CD4-positive, alpha-beta T cell treated with Interleukin-15 for 4 hours (primary cell): ENCODE measurements at regions not wholly inside any gene's neighbourhood (a gene's known extent, or its start where the extent isn't known, plus 50 kb on each side); places are given as distances from the start of the nearest gene placed in this dataset.
"Not testable (repeated sequence)": the region's sequence is repeated elsewhere in the genome, so short reads cannot be mapped to it uniquely, and the experiment has no call there.

Experiments
- DNase-seq: peaks from one replicate; pipeline ENCODE4 v3.0.0-alpha.2; 2020; ENCODE audit warnings: low spot score

GRCh38 chr4:66929748-66930147, 615.6 kb downstream of the CENPC start:
- DNase-seq, result no peak

DNA sequence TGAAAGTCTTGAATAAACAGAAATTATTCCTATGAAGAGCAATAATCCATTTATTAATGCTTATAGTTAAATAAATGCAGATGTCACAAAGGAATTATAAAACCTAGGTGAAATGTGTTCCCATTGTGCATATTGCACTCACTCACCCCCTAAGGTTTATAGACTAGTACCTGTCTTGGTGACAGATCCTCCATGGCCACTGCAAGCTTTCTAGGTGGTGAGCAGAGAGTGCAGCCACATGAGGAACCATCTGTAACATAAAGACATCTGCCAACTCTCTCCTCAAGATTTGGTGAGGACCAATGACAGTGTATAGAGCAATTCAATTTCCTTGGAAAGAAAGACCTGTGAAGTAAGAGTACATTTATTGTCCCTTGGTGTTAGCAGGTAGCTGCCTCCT, 616.4 kb downstream of the CENPC start:
- not testable (repeated sequence) for DNase-seq

DNA sequence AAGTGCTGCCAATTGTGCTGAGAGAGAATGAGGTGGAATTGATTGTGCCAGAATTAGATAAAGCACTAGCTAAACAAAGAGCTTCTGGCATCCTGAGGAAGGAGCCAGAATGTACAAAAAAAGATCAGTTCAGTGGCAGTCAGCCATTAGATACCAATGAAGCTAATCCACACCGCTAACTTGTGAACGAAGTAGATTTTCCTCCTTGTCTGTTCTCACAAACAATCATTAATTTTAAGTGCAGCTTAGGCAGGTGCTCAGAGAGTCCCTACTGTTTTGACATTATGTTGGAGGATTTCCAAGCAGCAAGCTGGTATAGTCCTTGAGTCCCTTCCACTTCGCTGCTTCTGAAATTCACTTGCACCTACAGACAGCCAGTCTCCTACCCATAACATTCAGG, 617.4 kb downstream of the CENPC start:
- DNase-seq, result no peak

DNA sequence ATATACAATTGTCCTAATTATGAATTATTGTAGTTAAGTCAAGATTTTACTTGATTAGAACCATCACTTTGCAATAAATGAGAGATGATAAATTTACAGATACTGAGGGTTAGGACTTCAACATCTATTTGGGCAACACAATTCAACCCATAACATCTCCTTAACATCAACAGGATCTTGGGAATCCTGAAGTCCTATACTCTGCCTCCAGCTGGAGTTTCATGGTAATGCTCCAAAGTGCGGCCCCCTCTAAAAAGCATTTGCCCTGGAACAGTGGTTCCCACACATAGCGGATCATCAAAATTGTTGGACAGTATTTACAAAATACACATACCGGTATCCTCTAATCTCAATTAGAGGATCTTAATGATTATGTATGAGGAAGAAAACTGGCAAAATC, 618.6 kb downstream of the CENPC start:
- no peak for DNase-seq

GRCh38 chr4:66923081-66923865, 622.0 kb downstream of the CENPC start:
- DNase-seq, result no peak

DNA sequence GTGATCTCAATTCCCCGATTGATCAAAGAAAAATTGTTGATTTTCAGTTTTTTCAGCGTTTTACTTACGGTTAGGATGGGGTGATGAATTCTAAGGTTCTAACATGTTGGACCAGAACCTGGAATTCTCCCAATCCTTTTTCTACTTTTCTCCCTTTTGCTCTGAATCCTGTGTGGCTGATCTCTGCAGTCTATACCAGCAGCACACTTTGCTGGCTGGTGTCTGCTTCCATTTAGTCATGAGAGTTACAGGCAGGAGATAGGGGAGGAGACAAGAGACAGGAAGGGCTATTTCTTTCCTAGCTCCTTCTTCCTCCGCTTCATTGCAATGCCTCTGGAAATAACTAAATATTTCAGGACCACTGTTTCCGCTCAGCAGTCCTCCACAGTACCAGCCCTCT, 623.9 kb downstream of the CENPC start:
- DNase-seq, result no peak

DNA sequence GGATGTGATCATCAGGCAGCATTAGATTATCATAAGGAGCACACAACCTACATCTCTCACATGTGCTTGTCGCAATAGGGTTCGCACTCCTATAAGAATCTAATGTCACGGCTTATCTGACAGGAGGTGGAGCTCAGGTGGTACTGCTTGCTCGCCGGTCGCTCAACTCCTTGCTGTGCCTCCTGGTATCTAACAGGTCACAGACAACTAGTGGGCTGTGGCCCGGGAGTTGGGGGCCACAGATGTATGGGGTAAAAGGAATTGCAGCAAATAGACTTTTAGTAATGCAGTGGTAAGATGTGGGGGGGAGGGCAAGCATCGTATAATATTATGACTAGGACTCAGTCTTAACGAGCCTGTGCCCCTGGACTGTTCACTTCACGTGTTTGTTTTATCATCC, 624.8 kb downstream of the CENPC start:
- DNase-seq, result no peak

GRCh38 chr4:66911880-66912279, 633.4 kb downstream of the CENPC start:
- DNase-seq, result no peak

DNA sequence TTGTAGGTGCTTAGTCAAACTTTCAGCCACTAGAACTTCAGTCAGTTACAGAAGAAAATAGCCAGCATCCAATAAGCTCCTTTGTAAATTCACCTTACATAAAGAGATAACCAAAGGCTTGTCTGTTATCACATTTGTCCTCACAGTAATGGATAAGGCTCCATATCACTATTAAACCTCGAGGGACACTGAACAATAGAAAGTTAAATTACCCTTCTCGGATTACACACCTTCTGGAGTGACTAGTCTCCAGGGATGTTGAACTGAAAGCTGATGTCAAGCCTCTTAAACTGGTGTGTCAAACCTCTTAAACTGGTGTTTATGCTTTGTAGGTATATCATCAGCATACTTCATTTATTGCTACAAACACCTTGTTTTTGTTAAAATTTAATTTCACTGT, 639.0 kb downstream of the CENPC start:
- DNase-seq, result no peak

- DNase-seq, result no peak
Measured at GRCh38 chr4:66899422-66900065, 645.8 kb downstream of the CENPC start.

GRCh38 chr4:66893807-66894206, 651.5 kb downstream of the CENPC start:
- no peak for DNase-seq

- no peak for DNase-seq
Measured at GRCh38 chr4:66887061-66887460, 658.2 kb downstream of the CENPC start.

DNA sequence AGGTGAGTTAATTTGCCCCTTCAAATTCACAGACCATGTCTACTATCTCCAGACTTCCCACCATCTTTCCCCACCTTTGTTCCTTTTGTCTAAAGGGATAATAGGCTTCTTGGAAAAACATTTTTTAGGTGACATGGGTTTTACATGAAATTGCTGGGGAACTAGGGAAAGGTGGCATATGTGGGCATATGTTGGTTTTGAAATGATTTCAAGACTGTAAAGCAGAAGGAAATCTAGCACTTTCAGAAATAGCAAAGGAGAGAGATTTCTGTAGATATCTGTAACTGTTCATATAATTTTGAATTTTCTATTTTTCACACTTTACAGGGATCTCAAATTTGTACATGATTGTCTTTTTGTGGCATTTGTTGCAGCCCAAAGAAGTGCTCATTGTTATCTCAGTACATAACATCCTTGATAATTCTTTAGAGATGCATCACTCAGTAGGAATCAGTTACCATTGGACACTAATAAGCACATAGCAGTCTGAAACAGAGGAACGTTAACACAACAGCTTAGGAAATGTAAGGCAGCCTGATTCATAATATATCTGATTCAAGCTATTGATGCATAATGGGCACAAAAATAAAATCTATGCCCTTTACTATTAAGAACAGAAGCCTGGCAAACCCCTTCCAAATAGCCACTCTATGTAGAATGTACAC, 659.7 kb downstream of the CENPC start:
- DNase-seq, result no peak

GRCh38 chr4:66876946-66877345, 668.4 kb downstream of the CENPC start:
- no peak for DNase-seq

GRCh38 chr4:66872661-66873060, 672.6 kb downstream of the CENPC start:
- DNase-seq, result no peak

- DNase-seq, result no peak
Measured at GRCh38 chr4:66863481-66863880, 681.8 kb downstream of the CENPC start.

DNA sequence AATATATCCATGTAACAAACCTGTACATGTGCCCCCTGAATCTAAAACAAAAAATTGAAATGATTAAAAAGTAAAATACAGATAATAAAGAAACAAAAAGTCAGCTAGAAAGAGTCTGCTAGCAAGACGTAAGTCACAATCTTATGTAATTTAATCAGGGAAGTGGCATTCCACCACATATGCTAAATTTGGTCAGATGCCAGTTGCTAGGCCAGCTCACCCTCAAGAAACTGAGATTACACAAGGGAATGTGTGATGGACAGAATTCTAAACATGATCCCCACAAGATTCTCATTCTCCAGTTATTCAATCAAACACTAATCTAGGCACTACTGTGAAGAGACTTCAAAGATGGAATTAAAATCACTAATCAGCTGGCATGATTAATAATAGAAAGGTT, 689.3 kb downstream of the CENPC start:
- DNase-seq, result no peak

DNA sequence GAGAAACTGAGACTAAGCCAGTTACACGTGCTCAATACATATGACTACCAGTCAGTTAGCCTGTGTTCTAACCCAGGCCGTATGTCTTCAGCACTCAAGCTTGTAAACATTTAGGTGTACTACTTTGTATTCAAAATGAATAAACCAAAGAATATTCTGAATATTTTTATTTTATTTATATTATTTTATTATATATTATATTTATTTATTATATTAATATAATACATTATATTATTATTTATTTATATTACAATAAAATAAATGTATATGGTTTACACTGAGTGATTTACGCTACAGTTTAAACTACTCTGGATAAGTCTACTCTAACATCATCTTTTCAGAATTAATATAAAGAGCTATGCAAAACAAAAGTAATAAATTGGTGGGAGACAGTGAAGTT, 691.5 kb downstream of the CENPC start:
- DNase-seq, result no peak

- no peak for DNase-seq
Measured at GRCh38 chr4:66852843-66853242, 692.5 kb downstream of the CENPC start.

DNA sequence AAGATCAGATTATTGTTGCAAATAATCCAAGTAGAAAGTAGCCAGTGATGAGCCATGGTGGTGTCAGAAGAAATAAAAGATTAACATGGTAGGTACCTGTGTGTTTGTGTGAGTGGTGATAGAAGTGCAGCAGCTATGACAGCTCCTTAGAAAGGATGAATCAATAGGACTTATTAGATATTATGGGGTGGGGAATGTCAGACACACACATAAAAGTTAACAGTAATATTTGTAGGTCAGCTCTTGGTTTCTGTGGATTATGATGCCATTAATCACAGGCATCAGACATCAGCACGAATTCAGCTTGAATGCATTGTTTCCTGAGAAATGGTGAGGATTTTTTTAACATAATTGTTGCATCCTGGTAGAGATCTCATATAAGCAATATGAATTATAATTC, 695.7 kb downstream of the CENPC start:
- DNase-seq, result no peak

GRCh38 chr4:66842724-66843088, 702.6 kb downstream of the CENPC start:
- DNase-seq, result no peak

DNA sequence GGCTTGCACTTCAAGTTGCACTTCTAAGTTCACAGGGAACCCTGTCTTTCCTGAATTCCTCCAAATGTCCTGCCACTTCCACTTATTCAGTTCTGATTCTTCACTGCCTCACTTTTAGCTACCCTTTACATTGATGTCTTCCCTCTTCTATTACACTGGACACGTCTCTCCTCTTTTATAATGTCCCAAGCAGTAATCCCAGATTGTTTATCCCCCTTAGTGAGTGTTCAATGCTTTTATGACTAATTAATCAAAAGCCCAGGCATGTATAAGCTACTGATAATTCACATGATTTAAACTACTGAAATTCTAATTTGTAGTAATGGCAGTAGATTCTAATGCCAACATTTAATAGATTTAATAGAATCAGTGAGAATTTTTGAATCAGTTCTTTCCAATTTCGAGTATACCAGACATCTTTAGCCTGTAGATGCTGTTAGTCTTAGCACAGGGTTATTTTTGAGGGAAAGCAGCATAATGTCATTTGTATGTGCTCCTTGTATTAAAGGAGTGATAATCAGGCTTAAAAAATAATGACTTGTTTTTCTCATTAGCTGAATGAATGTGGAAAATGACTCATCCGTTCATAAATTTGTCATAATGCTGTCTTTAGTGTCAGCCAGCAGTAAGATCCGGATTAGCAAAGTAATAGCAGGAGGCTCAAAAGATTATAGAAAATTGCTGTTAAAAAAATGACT, 703.1 kb downstream of the CENPC start:
- DNase-seq, result no peak

- DNase-seq, result no peak
Measured at GRCh38 chr4:66840178-66840577, 705.1 kb downstream of the CENPC start.
